NCI-H1092 (cell line): ENCODE measurements at regions not wholly inside any gene's neighbourhood (a gene's known extent, or its start where the extent isn't known, plus 50 kb on each side); places are given as distances from the start of the nearest gene placed in this dataset.
"Not testable (repeated sequence)": the region's sequence is repeated elsewhere in the genome, so short reads cannot be mapped to it uniquely, and the experiment has no call there.

Experiments used
- DNase-seq: peaks from one replicate; lab custom pipeline; 2025; lab: John Stamatoyannopoulos, UW

DNA sequence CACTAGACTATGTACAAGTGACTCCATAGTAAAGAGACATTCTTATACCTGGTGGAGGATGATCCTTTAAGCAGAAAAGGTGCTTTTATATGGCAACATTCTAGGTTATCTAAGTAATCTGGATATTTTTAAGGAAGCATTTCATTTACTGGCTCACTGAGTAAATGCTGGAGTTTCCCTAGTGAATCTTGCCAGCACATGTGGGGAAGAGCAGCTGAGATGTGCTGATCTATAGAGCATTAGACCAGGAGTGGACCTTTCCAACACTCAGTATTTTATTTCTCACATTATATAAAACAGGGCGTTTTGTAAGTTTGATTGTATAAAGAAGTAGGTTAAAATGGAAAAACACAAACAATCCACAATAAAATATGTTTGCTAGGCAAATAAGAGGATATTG is 478.5 kb downstream of the ATP23 start:
- no peak for DNase-seq

GRCh38 chr12:58420503-58420902 is 479.1 kb downstream of the ATP23 start:
- no peak for DNase-seq

DNA sequence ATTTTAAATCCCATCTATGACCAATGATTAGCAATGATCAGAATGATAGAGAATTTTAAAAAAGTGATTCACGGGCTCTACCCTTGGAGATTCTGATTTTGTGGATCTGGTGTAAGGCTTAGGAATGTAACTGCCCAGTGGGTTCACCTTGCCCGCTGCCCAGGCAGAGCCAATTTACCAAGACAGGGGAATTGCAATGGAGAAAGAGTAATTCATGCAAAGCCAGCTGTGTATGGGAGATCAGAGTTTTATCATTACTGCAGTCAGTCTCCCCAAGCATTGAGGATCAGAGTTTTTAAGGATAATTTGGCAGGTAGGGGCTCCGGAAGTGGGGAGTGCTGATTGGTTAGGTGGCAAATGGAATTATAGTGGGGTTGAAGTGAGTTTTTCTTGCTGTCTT is 480.6 kb downstream of the ATP23 start:
- no peak for DNase-seq

- DNase-seq, result no peak
Observed at GRCh38 chr12:58424735-58425392, 483.5 kb downstream of the ATP23 start.

DNA sequence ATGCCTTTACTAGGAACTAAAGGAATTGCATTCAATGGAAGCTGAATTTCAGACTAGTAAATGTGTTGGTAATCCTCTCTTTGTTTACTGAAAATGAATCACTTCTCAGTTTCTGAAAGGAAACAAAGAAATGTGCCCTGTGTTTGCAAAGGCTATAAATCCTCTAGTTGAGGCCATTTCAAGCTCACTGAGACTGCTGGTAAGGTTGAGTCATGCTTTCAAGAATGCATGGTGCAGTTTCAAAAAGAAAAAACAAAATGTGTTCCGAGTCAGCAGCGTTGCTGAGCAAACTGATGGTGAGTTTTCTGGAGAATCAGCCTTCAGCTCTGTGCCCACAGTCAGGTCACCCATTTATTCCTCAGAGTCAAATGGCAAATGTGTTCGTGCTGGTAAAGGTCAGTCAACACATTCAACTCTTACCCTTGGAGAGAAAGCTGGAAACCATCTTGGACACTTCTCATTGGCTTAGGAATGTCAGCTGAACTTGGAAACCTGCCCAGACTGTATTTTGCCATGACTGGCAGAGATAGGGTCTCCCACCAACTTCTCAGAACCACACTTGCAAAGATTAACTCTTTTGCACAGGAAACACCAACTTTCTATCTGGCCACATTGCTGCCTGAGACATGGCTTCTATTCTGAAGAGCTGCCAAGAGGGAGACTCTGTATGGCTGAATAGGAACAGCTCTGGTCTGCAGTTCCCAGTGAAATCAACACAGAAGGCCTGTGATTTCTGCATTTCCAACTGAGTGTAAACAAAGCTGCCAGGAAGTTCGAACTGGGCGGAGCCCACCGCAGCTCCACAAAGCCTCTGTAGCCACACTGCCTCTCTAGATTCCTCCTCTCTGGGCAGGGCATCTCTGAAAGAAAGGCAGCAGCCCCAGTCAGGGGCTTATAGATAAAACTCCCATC is 484.4 kb downstream of the ATP23 start:
- DNase-seq, result no peak

- DNase-seq, result not testable (repeated sequence)
Observed at GRCh38 chr12:58426437-58426836, 485.1 kb downstream of the ATP23 start.

DNA sequence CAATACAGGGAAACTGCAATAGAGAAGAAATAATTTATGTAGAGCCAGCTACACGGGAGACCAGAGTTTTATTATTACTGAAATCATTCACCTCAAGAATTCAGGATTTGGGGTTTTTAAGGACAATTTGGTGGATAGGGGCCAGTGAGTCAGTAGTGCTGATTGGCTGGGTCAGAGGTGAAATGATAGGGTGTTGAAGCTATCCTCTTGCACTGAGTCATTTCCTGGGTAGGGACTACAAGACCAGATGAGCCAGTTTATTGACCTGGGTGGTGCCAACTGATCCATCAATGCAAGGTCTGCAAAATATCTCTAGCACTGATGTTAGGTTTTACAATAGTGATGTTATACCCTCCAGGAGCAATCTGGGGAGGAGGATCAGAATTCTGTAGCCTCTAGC is 486.3 kb downstream of the LRIG3 start:
- DNase-seq, result no peak

GRCh38 chr12:58434726-58435125 is 485.6 kb downstream of the LRIG3 start:
- no peak for DNase-seq

- DNase-seq, result no peak
Observed at GRCh38 chr12:58435647-58436046, 484.7 kb downstream of the LRIG3 start.

DNA sequence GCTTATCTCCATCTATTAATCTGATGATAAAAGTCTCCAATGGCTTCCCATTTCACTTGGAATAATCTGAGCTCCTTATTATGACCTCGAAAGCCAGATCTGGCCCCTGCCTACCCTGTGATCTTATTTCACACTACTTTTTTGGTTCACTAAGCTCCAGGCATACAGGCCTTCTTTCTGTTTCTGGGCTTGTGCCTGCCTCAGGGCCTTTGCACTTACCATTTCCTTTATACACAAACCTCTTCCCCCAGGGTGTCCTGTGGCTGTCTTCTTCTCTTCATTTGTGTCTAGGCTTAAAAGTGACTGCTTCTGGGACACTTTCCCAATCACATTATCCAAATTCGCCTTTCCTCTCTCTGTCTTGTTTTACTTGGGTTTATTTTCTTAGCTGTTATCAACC is 478.8 kb downstream of the LRIG3 start:
- DNase-seq, result no peak

- no peak for DNase-seq
Observed at GRCh38 chr12:58443273-58443980, 476.9 kb downstream of the LRIG3 start.

DNA sequence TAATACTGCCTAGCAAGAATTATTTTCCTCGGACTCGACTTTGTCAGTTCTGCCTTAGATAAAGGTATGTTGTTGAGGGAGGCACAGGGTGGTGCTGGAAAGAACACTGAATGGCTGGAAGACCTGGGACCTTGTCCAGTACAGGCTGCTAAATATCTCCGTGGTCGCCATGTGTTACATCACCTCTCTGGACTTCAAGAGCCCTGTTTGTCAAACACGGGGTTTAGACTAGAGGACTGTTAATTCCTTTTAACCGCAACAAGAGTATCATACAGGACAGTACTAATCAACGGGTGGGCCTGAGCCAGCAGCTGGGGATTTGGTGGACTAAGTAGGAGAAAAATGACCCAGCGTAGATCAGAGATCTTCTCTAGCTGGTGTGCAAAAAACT is 476.3 kb downstream of the LRIG3 start:
- no peak for DNase-seq

- DNase-seq, result no peak
Observed at GRCh38 chr12:58450868-58451482, 469.3 kb downstream of the LRIG3 start.

DNA sequence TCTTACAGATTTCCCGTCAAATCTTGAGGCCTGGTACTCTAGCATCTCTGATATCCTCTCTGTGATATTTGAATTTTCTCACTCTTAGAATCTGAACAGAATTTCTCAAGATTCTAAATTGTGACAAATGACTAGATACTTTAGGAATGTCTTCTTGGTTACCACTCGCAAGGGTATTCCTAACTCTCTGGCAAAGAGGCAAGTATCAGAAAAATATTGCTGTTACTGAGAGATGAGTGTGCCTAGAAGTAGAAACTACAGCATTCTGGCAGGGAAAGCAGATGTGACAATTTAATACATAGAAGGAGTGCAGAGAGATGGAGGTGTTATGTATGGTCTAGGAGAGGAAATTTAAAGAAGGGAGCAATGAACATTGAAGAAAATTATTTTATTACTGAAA is 467.8 kb downstream of the LRIG3 start:
- DNase-seq, result no peak

DNA sequence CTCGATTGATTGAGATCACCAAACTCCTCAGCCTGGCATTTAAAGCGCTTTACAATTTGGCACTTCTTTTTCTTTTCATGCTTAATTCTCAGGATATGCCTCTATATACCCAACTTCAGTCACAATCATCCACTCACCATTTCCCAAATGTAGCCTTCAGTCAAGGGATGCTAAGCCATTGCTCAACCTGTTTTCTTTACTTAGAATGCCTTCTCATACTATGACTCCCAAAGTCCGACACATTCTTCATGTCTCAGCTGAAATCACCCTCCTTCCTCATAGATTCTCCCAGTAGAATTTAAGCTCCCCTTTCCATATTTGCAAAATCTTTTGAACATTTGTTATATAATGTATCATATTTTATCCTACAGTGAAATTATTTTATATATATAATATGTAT is 467.0 kb downstream of the LRIG3 start:
- no peak for DNase-seq

- DNase-seq, result no peak
Observed at GRCh38 chr12:58455136-58455535, 465.2 kb downstream of the LRIG3 start.

GRCh38 chr12:58458102-58458501 is 462.2 kb downstream of the LRIG3 start:
- DNase-seq, result no peak

GRCh38 chr12:58459191-58459590 is 461.1 kb downstream of the LRIG3 start:
- DNase-seq, result no peak

GRCh38 chr12:58463051-58463450 is 457.3 kb downstream of the LRIG3 start:
- DNase-seq, result no peak

DNA sequence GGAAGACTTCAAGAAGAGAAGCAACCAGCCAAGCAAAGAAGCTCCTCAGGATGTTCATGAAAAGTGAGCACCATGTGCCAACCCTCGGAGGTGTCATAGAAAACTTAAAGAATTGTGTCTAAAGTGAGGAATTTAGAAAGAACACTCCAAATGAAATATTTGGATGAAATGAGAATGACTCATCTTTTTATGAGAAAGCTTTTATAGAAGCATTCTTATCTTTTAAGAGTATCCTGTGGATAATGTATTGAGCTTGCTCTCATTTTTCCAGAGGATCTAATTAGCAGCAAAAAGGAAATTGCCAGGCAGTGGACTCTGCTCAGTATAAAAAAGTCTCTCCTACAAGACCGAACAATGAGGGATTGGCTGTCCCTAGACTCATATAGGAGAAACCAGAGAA is 454.9 kb downstream of the LRIG3 start:
- no peak for DNase-seq

DNA sequence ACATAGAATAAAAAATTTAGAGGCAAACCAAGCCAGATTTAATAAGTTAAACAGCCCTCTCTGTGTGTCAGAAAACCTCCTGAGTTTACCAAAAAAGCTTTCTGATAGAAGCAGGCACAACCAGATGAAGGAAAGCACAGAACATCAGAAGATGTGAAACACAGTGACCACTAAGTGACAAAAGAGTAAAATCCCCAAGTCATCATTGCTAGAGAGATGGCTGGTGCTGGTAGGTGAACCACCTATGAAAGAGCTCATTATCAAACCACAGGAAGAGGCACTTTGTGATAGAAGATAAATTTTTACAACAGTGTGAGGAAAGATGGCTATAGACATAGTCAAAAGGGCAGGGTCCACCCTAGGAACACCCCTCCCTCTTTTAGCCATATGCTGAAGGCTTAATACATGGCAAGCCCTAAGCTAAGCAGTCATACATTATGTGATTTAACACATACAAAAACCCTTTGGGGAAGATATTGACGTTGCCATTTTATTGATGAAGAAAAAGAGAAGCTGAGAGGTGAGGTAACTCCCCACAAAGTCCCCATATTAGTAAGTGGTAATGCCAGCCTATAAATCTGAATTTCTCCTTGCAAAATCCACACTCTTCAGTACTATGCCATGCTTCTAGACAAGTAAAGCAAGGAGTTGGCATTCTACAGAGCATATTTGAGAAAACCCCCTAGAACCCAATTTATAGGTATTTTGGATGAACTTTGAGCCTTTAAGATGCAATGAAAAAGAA is 449.9 kb downstream of the LRIG3 start:
- no peak for DNase-seq

DNA sequence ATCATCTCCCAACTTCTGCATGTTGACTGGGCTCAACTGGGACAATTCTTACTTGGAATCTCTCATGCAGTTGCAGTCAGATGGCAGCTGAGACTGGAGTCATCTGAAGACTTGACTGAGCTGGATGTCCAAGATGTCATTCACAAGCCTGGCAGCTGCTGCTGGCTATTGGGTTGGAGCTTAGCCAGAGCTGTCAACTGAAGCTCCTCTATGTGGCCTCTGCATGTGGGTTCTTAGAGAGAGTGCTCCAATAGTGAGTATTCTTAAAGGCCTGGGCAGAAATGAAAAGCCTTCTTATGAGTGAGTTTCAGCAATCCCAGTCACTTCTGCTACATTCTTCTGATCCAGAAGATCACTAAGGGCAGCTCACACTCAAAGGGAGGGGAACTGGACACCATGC is 440.9 kb downstream of the LRIG3 start:
- DNase-seq, result no peak
